H1 (cell line): ENCODE measurements at regions not wholly inside any gene's neighbourhood (a gene's known extent, or its start where the extent isn't known, plus 50 kb on each side); places are given as distances from the start of the nearest gene placed in this dataset.

Experiments
- CTCF ChIP-seq, 3 experiments: IDR thresholded peaks; 1 replicate in 2 of 3; 2 replicates in 1 of 3; pipeline versions ENCODE4 v1.5.1 to v1.6.1; 2011; ENCODE audit warnings: low read length in 3 of 3, mild to moderate bottlenecking in 3 of 3, inconsistent platforms in 2 of 3, low read depth in 1 of 3, moderate library complexity in 1 of 3; ENCODE audit not compliant: insufficient read depth in 1 of 3; ENCODE audit errors: control extremely low read depth in 1 of 3
- EZH2 ChIP-seq: fragments of 200-600 bp; sonication (generic); IDR thresholded peaks from 2 replicates; pipeline ENCODE4 v1.7.1; 2012; ENCODE audit warnings: low read depth, mild to moderate bottlenecking, moderate library complexity, low read length, inconsistent platforms; ENCODE audit not compliant: severe bottlenecking
- FOSL1 ChIP-seq: IDR thresholded peaks from 2 replicates; pipeline ENCODE4 v1.6.1; 2011; ENCODE audit warnings: mild to moderate bottlenecking, low read depth, low read length, moderate library complexity; ENCODE audit not compliant: insufficient read depth
- HDAC6 ChIP-seq: IDR thresholded peaks from one replicate; pipeline ENCODE4 v1.7.1; 2012; ENCODE audit warnings: low read depth, mild to moderate bottlenecking, inconsistent platforms, low read length, moderate library complexity
- JUN ChIP-seq: IDR thresholded peaks from 2 replicates; pipeline ENCODE4 v1.6.1; 2011; ENCODE audit warnings: low read depth, mild to moderate bottlenecking, improper control_type of control experiment, low read length
- MAX ChIP-seq: IDR thresholded peaks from 2 replicates; pipeline ENCODE4 v1.6.1; 2012; ENCODE audit warnings: inconsistent platforms
- POLR2A ChIP-seq, 2 experiments: IDR thresholded peaks; 1 replicate in 1 of 2; 2 replicates in 1 of 2; pipeline ENCODE4 v1.6.1; 2011; ENCODE audit warnings: low read depth in 2 of 2, low read length in 2 of 2, mild to moderate bottlenecking in 2 of 2; ENCODE audit errors: control extremely low read depth in 1 of 2
- POLR2AphosphoS5 ChIP-seq: IDR thresholded peaks from 2 replicates; pipeline ENCODE4 v1.6.1; 2011; ENCODE audit warnings: low read depth, low read length
- RAD21 ChIP-seq, 2 experiments: IDR thresholded peaks in 1 of 2; conservative IDR thresholded peaks in 1 of 2; 2 replicates each; pipeline ENCODE4 v1.6.1; 2011; ENCODE audit warnings: low read depth in 2 of 2, low read length in 2 of 2, improper control_type of control experiment in 1 of 2, inconsistent platforms in 1 of 2, mild to moderate bottlenecking in 1 of 2, moderate library complexity in 1 of 2
- RFX5 ChIP-seq: IDR thresholded peaks from 2 replicates; pipeline ENCODE4 v1.6.1; 2011; ENCODE audit warnings: low read depth, low read length, improper control_type of control experiment, borderline replicate concordance
- SIN3A ChIP-seq, 2 experiments: IDR thresholded peaks in 1 of 2; conservative IDR thresholded peaks in 1 of 2; 2 replicates each; pipeline ENCODE4 v1.6.1; 2011 to 2012; ENCODE audit warnings: low read length in 2 of 2, improper control_type of control experiment in 1 of 2, low read depth in 1 of 2, mild to moderate bottlenecking in 1 of 2

- TF ChIP-seq CTCF (IDR thresholded peaks at IDR 0.05; ENCODE audit: control extremely low read depth in 1 of 3, insufficient read depth in 1 of 3, low read depth in 1 of 3, low read length in 3 of 3) (no peak), JUN (no peak), MAX (no peak), POLR2AphosphoS5 (no peak), HDAC6 (no peak), SIN3A (conservative IDR thresholded peaks at IDR 0.05 in 1 of 2, IDR thresholded peaks at IDR 0.05 in 1 of 2; ENCODE audit: low read depth in 1 of 2, low read length in 2 of 2) (no peak), FOSL1 (no peak), RFX5 (no peak), POLR2A (IDR thresholded peaks at IDR 0.05; ENCODE audit: control extremely low read depth in 1 of 2, low read depth in 2 of 2, low read length in 2 of 2) (no peak), EZH2 (no peak), RAD21 (IDR thresholded peaks at IDR 0.05 in 1 of 2, conservative IDR thresholded peaks at IDR 0.05 in 1 of 2; ENCODE audit: low read depth in 2 of 2, low read length in 2 of 2) (no peak)
Observed at GRCh38 chr16:6946106-6946505, 386.5 kb upstream of the RBFOX1 start.
